Tongue (tissue), 1 donor: ENCODE measurements at regions not wholly inside any gene's neighbourhood (a gene's known extent, or its start where the extent isn't known, plus 50 kb on each side); places are given as distances from the start of the nearest gene placed in this dataset.
"Not testable (repeated sequence)": the region's sequence is repeated elsewhere in the genome, so short reads cannot be mapped to it uniquely, and the experiment has no call there.

Experiments used
- DNase-seq: peaks from one replicate; pipeline ENCODE4 v3.0.0-alpha.2; 2015

GRCh38 chr9:20238921-20239320 lies 383.4 kb downstream of the MLLT3 start:
- DNase-seq, result no peak

GRCh38 chr9:20237686-20238085 lies 384.6 kb downstream of the MLLT3 start:
- no peak for DNase-seq

GRCh38 chr9:20236676-20237075 lies 385.6 kb downstream of the MLLT3 start:
- peak; percentile 67 for DNase-seq

- not testable (repeated sequence) for DNase-seq
Measured at GRCh38 chr9:20235206-20235605, 387.1 kb downstream of the MLLT3 start.

GRCh38 chr9:20228096-20228495 lies 394.2 kb downstream of the MLLT3 start:
- no peak for DNase-seq

- no peak for DNase-seq
Measured at GRCh38 chr9:20227166-20227874, 395.0 kb downstream of the MLLT3 start.

GRCh38 chr9:20226345-20226744 lies 396.0 kb downstream of the MLLT3 start:
- no peak for DNase-seq

GRCh38 chr9:20225826-20226225 lies 396.5 kb downstream of the MLLT3 start:
- DNase-seq, result no peak

GRCh38 chr9:20224756-20225155 lies 397.5 kb downstream of the MLLT3 start:
- no peak for DNase-seq

- DNase-seq, result no peak
Measured at GRCh38 chr9:20220286-20220685, 402.0 kb downstream of the MLLT3 start.

GRCh38 chr9:20219437-20219836 lies 402.9 kb downstream of the MLLT3 start:
- DNase-seq, result no peak

- DNase-seq, result no peak
Measured at GRCh38 chr9:20217596-20217995, 404.7 kb downstream of the MLLT3 start.

GRCh38 chr9:20216438-20216837 lies 405.9 kb downstream of the MLLT3 start:
- DNase-seq, result no peak

GRCh38 chr9:20215552-20215951 lies 406.7 kb downstream of the MLLT3 start:
- no peak for DNase-seq

GRCh38 chr9:20212806-20213205 lies 409.5 kb downstream of the MLLT3 start:
- DNase-seq, result no peak

GRCh38 chr9:20209391-20210340 lies 412.6 kb downstream of the MLLT3 start:
- no peak for DNase-seq

- no peak for DNase-seq
Measured at GRCh38 chr9:20208961-20209371, 413.3 kb downstream of the MLLT3 start.

- DNase-seq, result no peak
Measured at GRCh38 chr9:20208226-20208625, 414.1 kb downstream of the MLLT3 start.

GRCh38 chr9:20207176-20207575 lies 415.1 kb downstream of the MLLT3 start:
- no peak for DNase-seq

- no peak for DNase-seq
Measured at GRCh38 chr9:20205821-20206220, 416.5 kb downstream of the MLLT3 start.

- peak; percentile 73 for DNase-seq
Measured at GRCh38 chr9:20200991-20201431, 412.2 kb upstream of the SLC24A2 start.

GRCh38 chr9:20200581-20200980 lies 411.7 kb upstream of the SLC24A2 start:
- peak; percentile 16 for DNase-seq

- no peak for DNase-seq
Measured at GRCh38 chr9:20199111-20199510, 410.3 kb upstream of the SLC24A2 start.
